Breast epithelium (tissue), 4 donors: ENCODE measurements at regions not wholly inside any gene's neighbourhood (a gene's known extent, or its start where the extent isn't known, plus 50 kb on each side); places are given as distances from the start of the nearest gene placed in this dataset.

Experiments
- DNase-seq, 2 donors: peaks; one replicate each; pipeline ENCODE4 v3.0.0-alpha.2; 2019; ENCODE audit warnings: low spot score in 2 of 2
- H3K27ac ChIP-seq, 2 donors: fragments of 200-600 bp; sonication (generic) in 1 of 2; one replicate each; pipeline ENCODE4 v1.5.1; 2016 to 2019; ENCODE audit warnings: mild to moderate bottlenecking in 1 of 2
- H3K27me3 ChIP-seq, 2 donors: fragments of 200-600 bp; sonication (generic) in 1 of 2; one replicate each; pipeline versions ENCODE4 v1.5.1 to v1.6.0; 2017 to 2019; ENCODE audit warnings: control low read depth in 1 of 2, mild to moderate bottlenecking in 1 of 2
- H3K36me3 ChIP-seq: fragments of 200-600 bp; one replicate; pipeline ENCODE4 v1.5.1; 2019
- H3K4me1 ChIP-seq, 2 donors: fragments of 200-600 bp; sonication (generic); one replicate each; pipeline ENCODE4 v1.5.1; 2016 to 2019; ENCODE audit warnings: control low read depth in 1 of 2
- H3K4me3 ChIP-seq, 3 donors: fragments of 200-600 bp; sonication (generic); 1 replicate in 2 of 3; 2 replicates in 1 of 3; pipeline ENCODE4 v1.5.1; 2016 to 2019; ENCODE audit warnings: mild to moderate bottlenecking in 3 of 3, moderate library complexity in 2 of 3
- H3K9me3 ChIP-seq, 2 donors: fragments of 200-600 bp; sonication (generic) in 1 of 2; one replicate each; pipeline ENCODE4 v1.5.1; 2016 to 2019; ENCODE audit warnings: control low read depth in 1 of 2
- POLR2A ChIP-seq: fragments of 450-650 bp; IDR thresholded peaks from one replicate; pipeline ENCODE4 v1.6.1; 2016; ENCODE audit warnings: antibody characterized with exemption, mild to moderate bottlenecking, moderate library complexity
- POLR2AphosphoS5 ChIP-seq, 3 donors: sonication (generic); formaldehyde crosslinking; IDR thresholded peaks; one replicate each; pipeline ENCODE4 v1.6.1; 2017; ENCODE audit warnings: antibody characterized with exemption in 3 of 3
- intact Hi-C: fragments of 100-400 bp; cut with DNase I; formaldehyde crosslinking; loops from one replicate; pipeline ENCODE4 v1.15.1; 2023; ENCODE audit warnings: low total_unique reads
- TF ChIP-seq, protein P1 (sequence below), 3 donors: fragments of 450-650 bp; IDR thresholded peaks; one replicate each; pipeline ENCODE4 v1.5.1; 2016 to 2017; ENCODE audit warnings: antibody characterized with exemption in 3 of 3, mild to moderate bottlenecking in 3 of 3, moderate library complexity in 3 of 3

DNA sequence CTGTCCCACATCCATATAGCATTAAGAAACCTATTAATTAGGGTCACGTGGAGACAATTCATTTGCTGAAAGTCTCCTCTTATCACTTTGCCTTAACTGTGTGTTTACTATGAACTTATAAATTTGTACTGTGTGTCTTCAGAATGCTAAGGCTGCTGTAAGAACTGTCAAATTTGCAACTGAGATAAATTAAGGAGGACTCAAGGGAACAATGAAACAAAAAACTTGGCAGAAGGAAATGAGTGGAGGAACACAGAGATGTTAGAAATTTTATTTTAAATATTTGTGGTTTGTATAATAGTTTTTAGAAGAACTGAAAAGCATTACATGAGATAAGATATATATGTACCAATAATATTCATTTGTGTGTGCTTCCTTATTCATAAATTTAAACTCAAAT is 1005.3 kb upstream of the SORCS1 start:
- no peak overlapping the region for H3K27ac ChIP-seq
- intact Hi-C loops: no loop called here
- H3K9me3 ChIP-seq: no peaks in the 10 kb centered on the region
- no peak for DNase-seq
- no peaks in the 10 kb centered on the region for H3K36me3 ChIP-seq
- H3K4me1 ChIP-seq: no peaks in the 10 kb centered on the region
- TF ChIP-seq, protein P1, sequence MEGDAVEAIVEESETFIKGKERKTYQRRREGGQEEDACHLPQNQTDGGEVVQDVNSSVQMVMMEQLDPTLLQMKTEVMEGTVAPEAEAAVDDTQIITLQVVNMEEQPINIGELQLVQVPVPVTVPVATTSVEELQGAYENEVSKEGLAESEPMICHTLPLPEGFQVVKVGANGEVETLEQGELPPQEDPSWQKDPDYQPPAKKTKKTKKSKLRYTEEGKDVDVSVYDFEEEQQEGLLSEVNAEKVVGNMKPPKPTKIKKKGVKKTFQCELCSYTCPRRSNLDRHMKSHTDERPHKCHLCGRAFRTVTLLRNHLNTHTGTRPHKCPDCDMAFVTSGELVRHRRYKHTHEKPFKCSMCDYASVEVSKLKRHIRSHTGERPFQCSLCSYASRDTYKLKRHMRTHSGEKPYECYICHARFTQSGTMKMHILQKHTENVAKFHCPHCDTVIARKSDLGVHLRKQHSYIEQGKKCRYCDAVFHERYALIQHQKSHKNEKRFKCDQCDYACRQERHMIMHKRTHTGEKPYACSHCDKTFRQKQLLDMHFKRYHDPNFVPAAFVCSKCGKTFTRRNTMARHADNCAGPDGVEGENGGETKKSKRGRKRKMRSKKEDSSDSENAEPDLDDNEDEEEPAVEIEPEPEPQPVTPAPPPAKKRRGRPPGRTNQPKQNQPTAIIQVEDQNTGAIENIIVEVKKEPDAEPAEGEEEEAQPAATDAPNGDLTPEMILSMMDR (IDR thresholded peaks at IDR 0.05): no peak
- TF ChIP-seq POLR2AphosphoS5 (IDR thresholded peaks at IDR 0.05) (no peak), POLR2A (no peak)
- H3K4me3 ChIP-seq: no peak overlapping the region
- H3K27me3 ChIP-seq: no peaks in the 10 kb centered on the region

DNA sequence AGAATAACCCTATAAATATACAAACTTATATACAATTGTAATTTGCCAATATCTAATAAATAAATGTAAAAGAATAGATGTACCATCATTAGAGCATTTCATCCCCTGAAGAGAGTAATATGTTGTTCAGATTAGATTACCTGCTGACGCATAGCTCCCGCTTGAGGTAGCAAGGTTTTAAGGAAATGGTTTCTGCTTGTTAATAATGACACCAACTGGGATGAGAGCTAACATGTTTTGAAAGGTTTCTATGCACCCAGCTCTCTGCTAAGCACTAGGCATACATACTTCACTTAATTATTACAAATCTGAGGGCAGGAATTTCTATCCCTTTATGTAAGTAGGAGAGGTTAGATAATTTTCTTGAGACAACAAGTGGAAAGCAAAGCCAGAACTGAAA is 1003.3 kb upstream of the SORCS1 start:
- no peaks in the 10 kb centered on the region for H3K4me1 ChIP-seq
- no peak for DNase-seq
- intact Hi-C loops: no loop called here
- no peaks in the 10 kb centered on the region for H3K36me3 ChIP-seq
- H3K27me3 ChIP-seq: no peaks in the 10 kb centered on the region
- H3K4me3 ChIP-seq: no peak overlapping the region
- H3K27ac ChIP-seq: no peak overlapping the region
- H3K9me3 ChIP-seq: no peaks in the 10 kb centered on the region
- TF ChIP-seq POLR2AphosphoS5 (IDR thresholded peaks at IDR 0.05) (no peak), POLR2A (no peak)
- TF ChIP-seq, protein P1 (IDR thresholded peaks at IDR 0.05): no peak

DNA sequence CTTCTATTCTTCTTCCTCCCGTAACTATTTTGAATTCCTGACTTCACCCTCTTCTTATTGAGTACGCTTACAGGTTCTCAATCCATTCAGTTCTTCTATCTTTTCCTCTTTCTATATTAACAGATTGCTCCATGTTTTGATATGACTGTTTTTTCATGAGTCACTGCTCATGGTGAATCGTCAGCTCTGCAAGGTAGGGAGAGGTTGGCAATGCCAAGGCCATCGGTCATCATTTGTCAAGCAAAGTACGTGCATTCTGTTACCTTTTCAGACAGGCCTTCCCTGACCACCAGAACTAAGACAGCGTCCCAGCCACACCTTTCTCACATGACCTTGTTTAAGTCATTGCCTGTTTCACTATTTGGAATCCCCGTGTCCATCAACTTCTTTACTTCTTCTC is 1001.9 kb upstream of the SORCS1 start:
- no peaks in the 10 kb centered on the region for H3K9me3 ChIP-seq
- H3K27ac ChIP-seq: no peak overlapping the region
- no peak for DNase-seq
- TF ChIP-seq POLR2A (no peak), POLR2AphosphoS5 (IDR thresholded peaks at IDR 0.05) (no peak)
- TF ChIP-seq, protein P1 (IDR thresholded peaks at IDR 0.05): no peak
- H3K27me3 ChIP-seq: no peaks in the 10 kb centered on the region
- H3K36me3 ChIP-seq: no peaks in the 10 kb centered on the region
- H3K4me3 ChIP-seq: no peak overlapping the region
- H3K4me1 ChIP-seq: no peaks in the 10 kb centered on the region
- intact Hi-C loops: no loop called here

DNA sequence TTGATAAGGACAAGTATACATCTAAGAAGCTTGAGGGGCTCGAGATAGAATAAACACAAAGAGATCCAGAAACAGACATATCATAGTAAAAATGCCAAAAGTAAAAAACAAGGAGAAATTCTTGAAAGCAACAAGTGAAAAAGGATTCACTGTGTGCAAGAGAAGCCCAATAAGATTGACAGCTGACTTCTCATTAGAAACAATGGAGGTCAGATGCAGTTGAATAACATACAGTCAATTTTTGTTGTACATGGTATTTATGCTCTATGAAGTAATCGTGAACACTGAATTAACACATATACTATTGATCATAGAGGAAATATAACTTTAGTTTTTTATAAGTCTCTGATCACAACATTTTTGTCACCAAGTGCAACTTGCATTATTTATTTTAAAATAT is 982.8 kb upstream of the SORCS1 start:
- TF ChIP-seq, protein P1 (IDR thresholded peaks at IDR 0.05): no peak
- DNase-seq: no peak
- Histone ChIP-seq H3K4me3 (no peak overlapping the region), H3K36me3 (no peaks in the 10 kb centered on the region), H3K27ac (no peak overlapping the region), H3K9me3 (peaks cover 0 to 18% of the 10 kb centered on the region in 2 donors), H3K4me1 (no peaks in the 10 kb centered on the region), H3K27me3 (no peaks in the 10 kb centered on the region)
- intact Hi-C loops: no loop called here

DNA sequence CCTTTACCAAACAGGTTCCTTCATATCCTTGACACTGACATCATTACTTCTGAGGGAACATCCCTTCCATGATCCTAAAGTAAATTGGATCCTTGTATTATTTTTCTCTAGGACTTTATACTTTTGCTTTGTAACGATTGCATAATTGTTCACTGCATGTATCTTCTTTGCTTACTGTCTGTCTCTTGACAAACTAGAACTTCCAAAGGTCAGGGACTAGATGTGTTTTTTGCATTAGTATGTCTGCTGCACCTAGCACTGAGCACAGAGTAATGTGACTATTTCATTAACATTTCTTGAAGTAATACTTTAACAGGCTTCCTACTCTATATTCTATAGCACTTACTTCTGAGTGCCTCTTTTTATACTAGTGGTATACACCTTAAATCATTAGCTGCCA is 976.6 kb upstream of the SORCS1 start:
- intact Hi-C loops: no loop called here
- Histone ChIP-seq H3K27ac (no peak overlapping the region), H3K9me3 (peaks cover 0 to 2% of the 10 kb centered on the region in 2 donors), H3K4me3 (no peak overlapping the region), H3K27me3 (no peaks in the 10 kb centered on the region), H3K4me1 (no peaks in the 10 kb centered on the region), H3K36me3 (no peaks in the 10 kb centered on the region)
- TF ChIP-seq, protein P1 (IDR thresholded peaks at IDR 0.05): no peak
- TF ChIP-seq POLR2A (no peak), POLR2AphosphoS5 (IDR thresholded peaks at IDR 0.05) (no peak)
- no peak for DNase-seq
